ENCODE measurements at regions not wholly inside any gene's neighbourhood (a gene's known extent, or its start where the extent isn't known, plus 50 kb on each side); places are given as distances from the start of the nearest gene placed in this dataset.

- TF ChIP-seq, protein P1, sequence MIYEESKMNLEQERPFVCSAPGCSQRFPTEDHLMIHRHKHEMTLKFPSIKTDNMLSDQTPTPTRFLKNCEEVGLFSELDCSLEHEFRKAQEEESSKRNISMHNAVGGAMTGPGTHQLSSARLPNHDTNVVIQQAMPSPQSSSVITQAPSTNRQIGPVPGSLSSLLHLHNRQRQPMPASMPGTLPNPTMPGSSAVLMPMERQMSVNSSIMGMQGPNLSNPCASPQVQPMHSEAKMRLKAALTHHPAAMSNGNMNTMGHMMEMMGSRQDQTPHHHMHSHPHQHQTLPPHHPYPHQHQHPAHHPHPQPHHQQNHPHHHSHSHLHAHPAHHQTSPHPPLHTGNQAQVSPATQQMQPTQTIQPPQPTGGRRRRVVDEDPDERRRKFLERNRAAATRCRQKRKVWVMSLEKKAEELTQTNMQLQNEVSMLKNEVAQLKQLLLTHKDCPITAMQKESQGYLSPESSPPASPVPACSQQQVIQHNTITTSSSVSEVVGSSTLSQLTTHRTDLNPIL (CRISPR knock-in tag; IDR thresholded peaks at IDR 0.05; ENCODE audit: low read depth): no peak
- no peak for TF ChIP-seq SNAI2 (CRISPR knock-in tag; IDR thresholded peaks at IDR 0.05)
- TF ChIP-seq ZFP3 (CRISPR knock-in tag; IDR thresholded peaks at IDR 0.05): no peak
- TF ChIP-seq ZNF565 (CRISPR knock-in tag; conservative IDR thresholded peaks at IDR 0.05; ENCODE audit: low read depth): no peak
- no peak for TF ChIP-seq CSDC2 (CRISPR knock-in tag; IDR thresholded peaks at IDR 0.05)
These were observed 199.5 kb upstream of the B3GAT1 start (continued) for GRCh38 chr11:134611537-134611936.

GRCh38 chr11:134610116-134610910 is 198.3 kb upstream of the B3GAT1 start:
- TF ChIP-seq TOX (CRISPR knock-in tag; IDR thresholded peaks at IDR 0.05; ENCODE audit: borderline replicate concordance) (no peak), GLIS3 (CRISPR knock-in tag; IDR thresholded peaks at IDR 0.05) (no peak), PATZ1 (CRISPR knock-in tag; IDR thresholded peaks at IDR 0.05; ENCODE audit: borderline replicate concordance) (no peak), ZNF8 (CRISPR knock-in tag; IDR thresholded peaks at IDR 0.05) (no peak), ZNF565 (CRISPR knock-in tag; conservative IDR thresholded peaks at IDR 0.05; ENCODE audit: low read depth) (no peak), ESRRG (CRISPR knock-in tag; IDR thresholded peaks at IDR 0.05) (no peak), ZFP30 (CRISPR knock-in tag; IDR thresholded peaks at IDR 0.05) (no peak), OSR1 (CRISPR knock-in tag; IDR thresholded peaks at IDR 0.05) (no peak), PPARA (CRISPR knock-in tag; IDR thresholded peaks at IDR 0.05; ENCODE audit: borderline replicate concordance) (no peak), SNAI2 (CRISPR knock-in tag; IDR thresholded peaks at IDR 0.05) (no peak), TCF4 (CRISPR knock-in tag; IDR thresholded peaks at IDR 0.05; ENCODE audit: borderline replicate concordance) (no peak), BACH2 (CRISPR knock-in tag; IDR thresholded peaks at IDR 0.05; ENCODE audit: borderline replicate concordance) (no peak), ZC3H10 (CRISPR knock-in tag; IDR thresholded peaks at IDR 0.05) (no peak), RARB (CRISPR knock-in tag; IDR thresholded peaks at IDR 0.05) (no peak)
- TF ChIP-seq, protein P1 (CRISPR knock-in tag; IDR thresholded peaks at IDR 0.05; ENCODE audit: low read depth): no peak
- TF ChIP-seq, protein P2, sequence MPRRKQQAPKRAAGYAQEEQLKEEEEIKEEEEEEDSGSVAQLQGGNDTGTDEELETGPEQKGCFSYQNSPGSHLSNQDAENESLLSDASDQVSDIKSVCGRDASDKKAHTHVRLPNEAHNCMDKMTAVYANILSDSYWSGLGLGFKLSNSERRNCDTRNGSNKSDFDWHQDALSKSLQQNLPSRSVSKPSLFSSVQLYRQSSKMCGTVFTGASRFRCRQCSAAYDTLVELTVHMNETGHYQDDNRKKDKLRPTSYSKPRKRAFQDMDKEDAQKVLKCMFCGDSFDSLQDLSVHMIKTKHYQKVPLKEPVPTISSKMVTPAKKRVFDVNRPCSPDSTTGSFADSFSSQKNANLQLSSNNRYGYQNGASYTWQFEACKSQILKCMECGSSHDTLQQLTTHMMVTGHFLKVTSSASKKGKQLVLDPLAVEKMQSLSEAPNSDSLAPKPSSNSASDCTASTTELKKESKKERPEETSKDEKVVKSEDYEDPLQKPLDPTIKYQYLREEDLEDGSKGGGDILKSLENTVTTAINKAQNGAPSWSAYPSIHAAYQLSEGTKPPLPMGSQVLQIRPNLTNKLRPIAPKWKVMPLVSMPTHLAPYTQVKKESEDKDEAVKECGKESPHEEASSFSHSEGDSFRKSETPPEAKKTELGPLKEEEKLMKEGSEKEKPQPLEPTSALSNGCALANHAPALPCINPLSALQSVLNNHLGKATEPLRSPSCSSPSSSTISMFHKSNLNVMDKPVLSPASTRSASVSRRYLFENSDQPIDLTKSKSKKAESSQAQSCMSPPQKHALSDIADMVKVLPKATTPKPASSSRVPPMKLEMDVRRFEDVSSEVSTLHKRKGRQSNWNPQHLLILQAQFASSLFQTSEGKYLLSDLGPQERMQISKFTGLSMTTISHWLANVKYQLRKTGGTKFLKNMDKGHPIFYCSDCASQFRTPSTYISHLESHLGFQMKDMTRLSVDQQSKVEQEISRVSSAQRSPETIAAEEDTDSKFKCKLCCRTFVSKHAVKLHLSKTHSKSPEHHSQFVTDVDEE (CRISPR knock-in tag; IDR thresholded peaks at IDR 0.05): no peak
- TF ChIP-seq, protein P3, sequence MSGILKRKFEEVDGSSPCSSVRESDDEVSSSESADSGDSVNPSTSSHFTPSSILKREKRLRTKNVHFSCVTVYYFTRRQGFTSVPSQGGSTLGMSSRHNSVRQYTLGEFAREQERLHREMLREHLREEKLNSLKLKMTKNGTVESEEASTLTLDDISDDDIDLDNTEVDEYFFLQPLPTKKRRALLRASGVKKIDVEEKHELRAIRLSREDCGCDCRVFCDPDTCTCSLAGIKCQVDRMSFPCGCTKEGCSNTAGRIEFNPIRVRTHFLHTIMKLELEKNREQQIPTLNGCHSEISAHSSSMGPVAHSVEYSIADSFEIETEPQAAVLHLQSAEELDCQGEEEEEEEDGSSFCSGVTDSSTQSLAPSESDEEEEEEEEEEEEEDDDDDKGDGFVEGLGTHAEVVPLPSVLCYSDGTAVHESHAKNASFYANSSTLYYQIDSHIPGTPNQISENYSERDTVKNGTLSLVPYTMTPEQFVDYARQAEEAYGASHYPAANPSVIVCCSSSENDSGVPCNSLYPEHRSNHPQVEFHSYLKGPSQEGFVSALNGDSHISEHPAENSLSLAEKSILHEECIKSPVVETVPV (CRISPR knock-in tag; IDR thresholded peaks at IDR 0.05): no peak
- no peak for ATAC-seq

DNA sequence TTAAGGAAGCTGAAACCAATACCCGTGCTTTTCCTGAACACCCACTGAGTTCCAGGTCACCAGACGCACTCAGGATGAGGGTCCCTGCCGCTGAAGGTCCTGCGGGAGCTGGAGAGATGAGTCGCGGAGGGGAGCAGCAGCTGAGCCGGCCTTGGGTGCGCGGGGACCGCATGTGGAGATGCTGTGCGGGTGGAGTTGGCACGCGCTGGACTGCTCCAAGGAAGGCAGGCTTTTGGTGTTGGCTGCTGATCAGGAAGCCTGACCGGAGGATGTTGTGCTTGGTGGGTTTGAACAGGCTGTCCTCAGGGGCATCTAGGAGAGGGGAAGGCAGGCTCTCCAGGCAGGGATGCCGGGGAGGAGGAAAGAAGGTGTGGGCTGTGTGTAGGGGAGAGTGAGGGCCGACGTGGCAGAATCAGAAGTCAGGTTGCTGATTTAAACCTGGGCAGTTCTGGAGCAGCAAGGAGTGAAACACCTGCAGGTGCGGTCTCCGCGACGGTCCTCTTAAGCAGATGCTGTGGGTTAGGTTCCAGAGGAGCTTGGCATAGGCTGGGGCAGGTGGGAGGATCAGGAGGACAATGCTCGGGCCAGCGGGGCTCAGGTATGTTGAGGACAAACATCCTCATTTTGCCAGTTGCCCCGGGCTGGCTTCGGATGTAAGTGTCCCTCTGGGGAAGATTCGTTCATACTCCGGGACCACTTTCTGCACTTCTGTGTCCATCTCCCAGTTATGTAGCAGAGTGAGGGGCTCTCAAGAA is 197.5 kb upstream of the B3GAT1 start:
- TF ChIP-seq, protein P1 (CRISPR knock-in tag; IDR thresholded peaks at IDR 0.05; ENCODE audit: low read depth): no peak
- TF ChIP-seq TOX (CRISPR knock-in tag; IDR thresholded peaks at IDR 0.05; ENCODE audit: borderline replicate concordance) (no peak), ZNF70 (CRISPR knock-in tag; IDR thresholded peaks at IDR 0.05) (no peak), ESRRG (CRISPR knock-in tag; IDR thresholded peaks at IDR 0.05) (no peak), GLIS3 (CRISPR knock-in tag; IDR thresholded peaks at IDR 0.05) (no peak), ARNTL (CRISPR knock-in tag; IDR thresholded peaks at IDR 0.05; ENCODE audit: borderline replicate concordance, low read depth) (no peak), CSDC2 (CRISPR knock-in tag; IDR thresholded peaks at IDR 0.05) (no peak), ZFP3 (CRISPR knock-in tag; IDR thresholded peaks at IDR 0.05) (no peak), ZC3H10 (CRISPR knock-in tag; IDR thresholded peaks at IDR 0.05) (no peak), ISL1 (CRISPR knock-in tag; IDR thresholded peaks at IDR 0.05) (no peak)
- TF ChIP-seq, protein P2 (CRISPR knock-in tag; IDR thresholded peaks at IDR 0.05): no peak
- ATAC-seq: no peak
